ENCODE measurements at regions not wholly inside any gene's neighbourhood (a gene's known extent, or its start where the extent isn't known, plus 50 kb on each side); places are given as distances from the start of the nearest gene placed in this dataset.
"Not testable (repeated sequence)": the region's sequence is repeated elsewhere in the genome, so short reads cannot be mapped to it uniquely, and the experiment has no call there.

- no peak for DNase-seq
Observed at GRCh38 chr2:107473150-107473549, 353.5 kb upstream of the RGPD4 start.

GRCh38 chr2:107475859-107476258 lies 350.8 kb upstream of the RGPD4 start:
- no peak for DNase-seq

GRCh38 chr2:107502539-107502938 lies 324.2 kb upstream of the RGPD4 start:
- DNase-seq: no peak

- peak; percentile 96 for DNase-seq
Observed at GRCh38 chr2:107511970-107512789, 314.5 kb upstream of the RGPD4 start.

GRCh38 chr2:107525406-107525805 lies 301.3 kb upstream of the RGPD4 start:
- DNase-seq: no peak

- peak; percentile 66 for DNase-seq
Observed at GRCh38 chr2:107529146-107529545, 297.5 kb upstream of the RGPD4 start.

GRCh38 chr2:107530046-107530445 lies 296.6 kb upstream of the RGPD4 start:
- no peak for DNase-seq

GRCh38 chr2:107534926-107535325 lies 291.8 kb upstream of the RGPD4 start:
- no peak for DNase-seq

GRCh38 chr2:107535905-107536689 lies 290.6 kb upstream of the RGPD4 start:
- not testable (repeated sequence) for DNase-seq

- DNase-seq: no peak
Observed at GRCh38 chr2:107542314-107542740, 284.4 kb upstream of the RGPD4 start.

- DNase-seq: peak; percentile 29
Observed at GRCh38 chr2:107543793-107544192, 282.9 kb upstream of the RGPD4 start.

- no peak for DNase-seq
Observed at GRCh38 chr2:107545066-107545465, 281.6 kb upstream of the RGPD4 start.

- no peak for DNase-seq
Observed at GRCh38 chr2:107545851-107546250, 280.8 kb upstream of the RGPD4 start.

- DNase-seq: no peak
Observed at GRCh38 chr2:107548216-107548615, 278.5 kb upstream of the RGPD4 start.

GRCh38 chr2:107553046-107553445 lies 273.6 kb upstream of the RGPD4 start:
- no peak for DNase-seq

- DNase-seq: no peak
Observed at GRCh38 chr2:107553539-107553938, 273.2 kb upstream of the RGPD4 start.

GRCh38 chr2:107556038-107556627 lies 270.6 kb upstream of the RGPD4 start:
- DNase-seq: no peak

GRCh38 chr2:107558295-107558694 lies 268.4 kb upstream of the RGPD4 start:
- no peak for DNase-seq

- no peak for DNase-seq
Observed at GRCh38 chr2:107569496-107569895, 257.2 kb upstream of the RGPD4 start.

- DNase-seq: no peak
Observed at GRCh38 chr2:107570876-107571275, 255.8 kb upstream of the RGPD4 start.

- DNase-seq: not testable (repeated sequence)
Observed at GRCh38 chr2:107572890-107573289, 253.8 kb upstream of the RGPD4 start.

- DNase-seq: no peak
Observed at GRCh38 chr2:107576991-107577390, 249.7 kb upstream of the RGPD4 start.

- DNase-seq: no peak
Observed at GRCh38 chr2:107582487-107582886, 244.2 kb upstream of the RGPD4 start.

GRCh38 chr2:107584577-107584976 lies 242.1 kb upstream of the RGPD4 start:
- no peak for DNase-seq
